Endothelial cell of umbilical vein (primary cell): ENCODE measurements at regions not wholly inside any gene's neighbourhood (a gene's known extent, or its start where the extent isn't known, plus 50 kb on each side); places are given as distances from the start of the nearest gene placed in this dataset.

Experiments
- BruUV-seq: library from RNA; stranded (reverse); fragments of 400-500 nt; replicated peaks from 2 replicates; lab custom pipeline; 2021; lab: Mats Ljungman, UMichigan
- CTCF ChIA-PET: fragments of 300-600, 350-600 bp; sonication (Branson Sonifier 250); formaldehyde crosslinking; loops from one replicate; lab custom pipeline; 2021; ENCODE audit warnings: antibody characterized with exemption, inconsistent platforms; lab: Charles Lee
- POLR2A ChIA-PET: fragments of 300-600, 350-600 bp; sonication (Branson Sonifier 250); formaldehyde crosslinking; loops from one replicate; lab custom pipeline; 2021; ENCODE audit warnings: antibody characterized with exemption, inconsistent platforms; lab: Charles Lee
- DNase-seq: peaks from one replicate; pipeline ENCODE4 v3.0.0-alpha.2; 2011; ENCODE audit warnings: low read depth, low spot score
- FAIRE-seq: peaks from 2 replicates; lab custom pipeline; 2011; peaks lifted over from hg19 to GRCh38; lab: Jason Lieb, UNC
- H2AFZ ChIP-seq: 2 replicates; pipeline ENCODE4 v1.6.0; 2012; ENCODE audit warnings: low read depth, low read length, control low read depth, inconsistent platforms
- H3K27ac ChIP-seq: 2 replicates; pipeline ENCODE4 v1.5.1; 2011; ENCODE audit warnings: low read depth, mild to moderate bottlenecking, control low read depth, low read length, moderate library complexity; ENCODE audit not compliant: insufficient read depth
- H3K27me3 ChIP-seq, 2 experiments: 2 replicates each; pipeline versions ENCODE4 v1.6.0 to v1.6.1; 2011; ENCODE audit warnings: low read length in 2 of 2, mixed read lengths in 1 of 2; ENCODE audit not compliant: control insufficient read depth in 2 of 2, insufficient read depth in 2 of 2
- H3K36me3 ChIP-seq, 2 experiments: 2 replicates in 1 of 2; 3 replicates in 1 of 2; pipeline ENCODE4 v1.5.1; 2011; ENCODE audit warnings: low read length in 2 of 2, mild to moderate bottlenecking in 1 of 2, moderate library complexity in 1 of 2; ENCODE audit not compliant: control insufficient read depth in 2 of 2, insufficient read depth in 2 of 2; ENCODE audit errors: extremely low read depth in 1 of 2
- H3K4me1 ChIP-seq: 3 replicates; pipeline ENCODE4 v1.5.1; 2011; ENCODE audit warnings: mild to moderate bottlenecking, low read length; ENCODE audit not compliant: control insufficient read depth, insufficient read depth; ENCODE audit errors: extremely low read depth
- H3K4me2 ChIP-seq: 2 replicates; pipeline ENCODE4 v1.6.1; 2011; ENCODE audit warnings: low read length, control low read depth, mixed read lengths; ENCODE audit not compliant: insufficient read depth
- H3K4me3 ChIP-seq, 3 experiments: fragments of 200-600 bp in 1 of 3; sonication (generic), shearing (Covaris generic) in 1 of 3; replicated peaks in 1 of 3; 2 replicates each; pipeline ENCODE4 v1.5.1; 2011 to 2016; ENCODE audit warnings: control low read depth in 3 of 3, low read length in 3 of 3, mild to moderate bottlenecking in 2 of 3, inconsistent platforms in 1 of 3, low read depth in 1 of 3, moderate library complexity in 1 of 3; ENCODE audit not compliant: insufficient read depth in 1 of 3
- H3K79me2 ChIP-seq: 2 replicates; pipeline ENCODE4 v1.6.0; 2012; ENCODE audit warnings: low read length, inconsistent platforms; ENCODE audit not compliant: control insufficient read depth, insufficient read depth
- H3K9ac ChIP-seq: replicated peaks from 2 replicates; pipeline ENCODE3; 2011; ENCODE audit warnings: low read length, control low read depth; ENCODE audit not compliant: insufficient read depth; ENCODE audit errors: extremely low read depth
- H3K9me1 ChIP-seq: replicated peaks from 3 replicates; pipeline ENCODE4 v1.6.0; 2011; ENCODE audit warnings: mild to moderate bottlenecking, low read length; ENCODE audit not compliant: control insufficient read depth, insufficient read depth; ENCODE audit errors: extremely low read depth
- H3K9me3 ChIP-seq: replicated peaks from 2 replicates; pipeline ENCODE4 v1.5.1; 2012; ENCODE audit warnings: low read length, inconsistent platforms; ENCODE audit not compliant: control insufficient read depth, insufficient read depth
- H4K20me1 ChIP-seq: replicated peaks from 2 replicates; pipeline ENCODE3; 2011; ENCODE audit warnings: mild to moderate bottlenecking, low read length; ENCODE audit not compliant: control insufficient read depth, insufficient read depth; ENCODE audit errors: extremely low read depth
- CTCF ChIP-seq, 2 donors: IDR thresholded peaks; 1 replicate in 1 of 2; 2 replicates in 1 of 2; pipeline ENCODE4 v1.5.1; 2011; ENCODE audit warnings: low read length in 2 of 2, mild to moderate bottlenecking in 2 of 2, moderate library complexity in 2 of 2, control low read depth in 1 of 2, inconsistent platforms in 1 of 2, low read depth in 1 of 2; ENCODE audit not compliant: insufficient read depth in 1 of 2; ENCODE audit errors: extremely low read depth in 1 of 2
- EZH2 ChIP-seq: IDR thresholded peaks from 2 replicates; pipeline ENCODE4 v1.6.1; 2012; ENCODE audit warnings: borderline replicate concordance, low read depth, mild to moderate bottlenecking, moderate library complexity, low read length, inconsistent platforms; ENCODE audit not compliant: severe bottlenecking
- FOS ChIP-seq: IDR thresholded peaks from 2 replicates; pipeline ENCODE4 v1.6.1; 2011; ENCODE audit warnings: mild to moderate bottlenecking, low read length, moderate library complexity, borderline replicate concordance; ENCODE audit not compliant: insufficient read depth
- GATA2 ChIP-seq: IDR thresholded peaks from 2 replicates; pipeline ENCODE4 v1.7.0; 2011; ENCODE audit warnings: low read depth, mild to moderate bottlenecking, moderate library complexity, mixed read lengths, low read length; ENCODE audit not compliant: insufficient read length, insufficient read depth
- JUN ChIP-seq: IDR thresholded peaks from 2 replicates; pipeline ENCODE4 v1.6.1; 2011; ENCODE audit warnings: borderline replicate concordance, low read depth; ENCODE audit not compliant: insufficient read length, insufficient read depth
- MAX ChIP-seq: IDR thresholded peaks from 2 replicates; pipeline ENCODE4 v1.6.1; 2011; ENCODE audit not compliant: insufficient read depth, insufficient read length
- MYC ChIP-seq: IDR thresholded peaks from one replicate; pipeline ENCODE4 v1.6.1; 2011; ENCODE audit warnings: mild to moderate bottlenecking, low read depth, low read length
- POLR2A ChIP-seq: IDR thresholded peaks from 2 replicates; pipeline ENCODE4 v1.6.1; 2012; ENCODE audit warnings: low read depth, mild to moderate bottlenecking, control low read depth, low read length
- POLR2AphosphoS5 ChIP-seq: IDR thresholded peaks from 2 replicates; pipeline ENCODE4 v1.6.1; 2012; ENCODE audit warnings: low read depth, mild to moderate bottlenecking, control low read depth, low read length, moderate library complexity; ENCODE audit not compliant: insufficient read depth
- dilution Hi-C: fragments of 300-500 bp; cut with MboI; formaldehyde crosslinking; loops from one replicate; pipeline ENCODE4 v1.15.0; 2019; ENCODE audit warnings: low sequenced_read_pairs; ENCODE audit not compliant: extremely low pct_ligation_motif_present
- intact Hi-C: fragments of 100-400 bp; cut with micrococcal nuclease; formaldehyde crosslinking; loops from one replicate; pipeline ENCODE4 v1.10.0; 2022

GRCh38 chr6:144417681-144418080 lies 132.5 kb downstream of the UTRN start:
- H3K4me3 ChIP-seq = no peak overlapping the region
- H3K9ac ChIP-seq = no peak overlapping the region
- H3K79me2 ChIP-seq = peaks cover 58% of the 10 kb centered on the region
- no peak overlapping the region for H3K4me2 ChIP-seq
- ChIA-PET POLR2A (no interaction called here), CTCF (no interaction called here)
- H3K4me1 ChIP-seq = peaks cover 25% of the 10 kb centered on the region
- no TSS peak for BruUV-seq
- H3K36me3 ChIP-seq = no peaks in the 10 kb centered on the region
- no peaks in the 10 kb centered on the region for H3K27me3 ChIP-seq
- intact Hi-C loops = loop anchor here (5.0 kb wide), 1 partner anchor 130 kb away; the partner anchor contains the start of gene UTRN
- no peaks in the 10 kb centered on the region for H3K9me1 ChIP-seq
- H4K20me1 ChIP-seq = peaks cover 3% of the 10 kb centered on the region
- FAIRE-seq = no peak
- dilution Hi-C loops = no loop called here
- no peak overlapping the region for H3K27ac ChIP-seq
- peak; percentile 49 for DNase-seq
- no peak overlapping the region for H2AFZ ChIP-seq
- no peaks in the 10 kb centered on the region for H3K9me3 ChIP-seq
- TF ChIP-seq EZH2 (no peak), POLR2A (no peak)

GRCh38 chr6:144418959-144419545 lies 133.9 kb downstream of the UTRN start:
- H3K79me2 ChIP-seq = peaks cover 47% of the 10 kb centered on the region
- no peaks in the 10 kb centered on the region for H3K9me3 ChIP-seq
- no peaks in the 10 kb centered on the region for H3K27me3 ChIP-seq
- H3K4me3 ChIP-seq = no peak overlapping the region
- ChIA-PET CTCF (interaction anchor here (1.0 kb wide), 1 partner anchor 16 kb away, joined by 3 read pairs; no protein-coding TSS in a partner anchor), POLR2A (no interaction called here)
- no peak overlapping the region for H3K27ac ChIP-seq
- TF ChIP-seq FOS (no peak), MAX (no peak), CTCF (IDR thresholded peaks at IDR 0.05; ENCODE audit: extremely low read depth in 1 of 2, insufficient read depth in 1 of 2, low read depth in 1 of 2, low read length in 2 of 2) (no peak), EZH2 (no peak), POLR2A (no peak), MYC (no peak), JUN (no peak), GATA2 (no peak), POLR2AphosphoS5 (no peak)
- no peak for FAIRE-seq
- H4K20me1 ChIP-seq = peaks cover 3% of the 10 kb centered on the region
- dilution Hi-C loops (no loop called here), intact Hi-C loops (loop anchor here (5.0 kb wide), 1 partner anchor 132 kb away; the partner anchor contains the start of gene UTRN)
- no TSS peak for BruUV-seq
- H2AFZ ChIP-seq = no peak overlapping the region
- DNase-seq = no peak
- H3K4me1 ChIP-seq = peaks cover 25% of the 10 kb centered on the region
- H3K9me1 ChIP-seq = no peaks in the 10 kb centered on the region
- no peak overlapping the region for H3K4me2 ChIP-seq
- no peak overlapping the region for H3K9ac ChIP-seq
- H3K36me3 ChIP-seq = peaks cover 1 to 12% of the 10 kb centered on the region in 2 experiments
